HG03521 (cell line): ENCODE measurements at regions not wholly inside any gene's neighbourhood (a gene's known extent, or its start where the extent isn't known, plus 50 kb on each side); places are given as distances from the start of the nearest gene placed in this dataset.
"Not testable (repeated sequence)": the region's sequence is repeated elsewhere in the genome, so short reads cannot be mapped to it uniquely, and the experiment has no call there.

Experiments used
- ATAC-seq: cut with Tn5 transposase; IDR thresholded peaks from one replicate; pipeline ENCODE4 v1.9.1; 2021; ENCODE audit warnings: mild to moderate bottlenecking, moderate library complexity; ENCODE audit not compliant: unreplicated experiment

- no peak for ATAC-seq
Observed at GRCh38 chr4:101670897-101671296, 119.6 kb upstream of the BANK1 start.

GRCh38 chr4:101670370-101670769 lies 120.2 kb upstream of the BANK1 start:
- ATAC-seq, result no peak

- no peak for ATAC-seq
Observed at GRCh38 chr4:101669832-101670188, 120.7 kb upstream of the BANK1 start.

- ATAC-seq, result no peak
Observed at GRCh38 chr4:101669138-101669831, 121.2 kb upstream of the BANK1 start.

- ATAC-seq, result no peak
Observed at GRCh38 chr4:101667348-101667747, 123.2 kb upstream of the BANK1 start.

GRCh38 chr4:101660607-101661006 lies 129.9 kb upstream of the BANK1 start:
- ATAC-seq, result no peak

GRCh38 chr4:101655857-101656256 lies 134.7 kb upstream of the BANK1 start:
- no peak for ATAC-seq

GRCh38 chr4:101655005-101655404 lies 135.5 kb upstream of the BANK1 start:
- no peak for ATAC-seq

GRCh38 chr4:101651778-101652177 lies 138.8 kb upstream of the BANK1 start:
- no peak for ATAC-seq

GRCh38 chr4:101649790-101650515 lies 140.6 kb upstream of the BANK1 start:
- no peak for ATAC-seq

GRCh38 chr4:101647710-101648034 lies 142.9 kb upstream of the BANK1 start:
- ATAC-seq, result no peak

- no peak for ATAC-seq
Observed at GRCh38 chr4:101644516-101644915, 146.0 kb upstream of the BANK1 start.

GRCh38 chr4:101643186-101643837 lies 147.2 kb upstream of the BANK1 start:
- no peak for ATAC-seq

- ATAC-seq, result not testable (repeated sequence)
Observed at GRCh38 chr4:101632766-101633165, 157.8 kb upstream of the BANK1 start.

- no peak for ATAC-seq
Observed at GRCh38 chr4:101630319-101630986, 160.1 kb upstream of the BANK1 start.

- no peak for ATAC-seq
Observed at GRCh38 chr4:101621120-101621519, 169.4 kb upstream of the BANK1 start.

- no peak for ATAC-seq
Observed at GRCh38 chr4:101615652-101616051, 174.9 kb upstream of the BANK1 start.

GRCh38 chr4:101606989-101607388 lies 183.5 kb upstream of the BANK1 start:
- ATAC-seq, result not testable (repeated sequence)

- no peak for ATAC-seq
Observed at GRCh38 chr4:101604976-101605375, 185.6 kb upstream of the BANK1 start.

- ATAC-seq, result no peak
Observed at GRCh38 chr4:101600287-101600686, 190.2 kb upstream of the BANK1 start.

GRCh38 chr4:101599620-101600019 lies 190.9 kb upstream of the BANK1 start:
- ATAC-seq, result no peak
